GM12878 (cell line): ENCODE measurements at regions not wholly inside any gene's neighbourhood (a gene's known extent, or its start where the extent isn't known, plus 50 kb on each side); places are given as distances from the start of the nearest gene placed in this dataset.

ENCODE experiments used
- CTCF ChIP-seq, 3 experiments: IDR thresholded peaks in 2 of 3; conservative IDR thresholded peaks in 1 of 3; 2 replicates each; pipeline ENCODE4 v1.5.1; 2011; ENCODE audit warnings: low read depth in 3 of 3, low read length in 3 of 3, mild to moderate bottlenecking in 3 of 3, control low read depth in 2 of 3, moderate library complexity in 2 of 3, inconsistent platforms in 1 of 3, mixed read lengths in 1 of 3; ENCODE audit not compliant: control insufficient read depth in 2 of 3, insufficient read depth in 1 of 3; ENCODE audit errors: extremely low read depth in 1 of 3
- EZH2 ChIP-seq: IDR thresholded peaks from 2 replicates; pipeline ENCODE4 v1.6.1; 2012; ENCODE audit warnings: low read depth, mild to moderate bottlenecking, control low read depth, inconsistent platforms, low read length, borderline replicate concordance; ENCODE audit not compliant: control insufficient read depth
- MAX ChIP-seq: IDR thresholded peaks from 2 replicates; pipeline ENCODE4 v1.6.1; 2012; ENCODE audit warnings: low read depth, low read length, improper control_type of control experiment
- SIN3A ChIP-seq: IDR thresholded peaks from 2 replicates; pipeline ENCODE4 v1.6.1; 2012; ENCODE audit warnings: low read depth, low read length, improper control_type of control experiment
- ZBTB33 ChIP-seq: fragments of 450-650 bp; IDR thresholded peaks from 2 replicates; pipeline ENCODE4 v1.6.1; 2017; ENCODE audit warnings: mild to moderate bottlenecking

GRCh38 chr6:113683968-113684367, 173.2 kb upstream of the MARCKS start:
- TF ChIP-seq CTCF (IDR thresholded peaks at IDR 0.05 in 2 of 3, conservative IDR thresholded peaks at IDR 0.05 in 1 of 3; ENCODE audit: control insufficient read depth in 2 of 3, extremely low read depth in 1 of 3, insufficient read depth in 1 of 3, low read depth in 3 of 3, low read length in 3 of 3) (no peak), ZBTB33 (no peak), SIN3A (no peak), MAX (no peak), EZH2 (no peak)
